HEK293T (cell line): ENCODE measurements at regions not wholly inside any gene's neighbourhood (a gene's known extent, or its start where the extent isn't known, plus 50 kb on each side); places are given as distances from the start of the nearest gene placed in this dataset.

ENCODE experiments used
- ARNT ChIP-seq: fragments of 450-650 bp; IDR thresholded peaks from 2 replicates; pipeline ENCODE4 v1.6.1; 2017; ENCODE audit warnings: mild to moderate bottlenecking
- BHLHE40 ChIP-seq: fragments of 450-650 bp; IDR thresholded peaks from 2 replicates; pipeline ENCODE4 v1.6.1; 2016; ENCODE audit warnings: mild to moderate bottlenecking, moderate library complexity, borderline replicate concordance
- ELF4 ChIP-seq: fragments of 450-650 bp; IDR thresholded peaks from 2 replicates; pipeline ENCODE4 v1.6.1; 2017; ENCODE audit warnings: antibody characterized with exemption
- FOXA1 ChIP-seq: fragments of 450-650 bp; IDR thresholded peaks from 2 replicates; pipeline ENCODE4 v1.6.1; 2016; ENCODE audit warnings: mild to moderate bottlenecking
- SP1 ChIP-seq: fragments of 450-650 bp; IDR thresholded peaks from 2 replicates; pipeline ENCODE4 v1.6.1; 2017
- SUZ12 ChIP-seq: fragments of 450-650 bp; IDR thresholded peaks from 2 replicates; pipeline ENCODE4 v1.6.1; 2016; ENCODE audit warnings: mild to moderate bottlenecking
- TARDBP ChIP-seq: fragments of 450-650 bp; IDR thresholded peaks from 2 replicates; pipeline ENCODE4 v1.6.1; 2016
- ZNF384 ChIP-seq: fragments of 450-650 bp; IDR thresholded peaks from 2 replicates; pipeline ENCODE4 v1.6.1; 2016
- TF ChIP-seq, protein P1 (sequence below): fragments of 450-650 bp; IDR thresholded peaks from 2 replicates; pipeline ENCODE4 v1.6.1; 2016

DNA sequence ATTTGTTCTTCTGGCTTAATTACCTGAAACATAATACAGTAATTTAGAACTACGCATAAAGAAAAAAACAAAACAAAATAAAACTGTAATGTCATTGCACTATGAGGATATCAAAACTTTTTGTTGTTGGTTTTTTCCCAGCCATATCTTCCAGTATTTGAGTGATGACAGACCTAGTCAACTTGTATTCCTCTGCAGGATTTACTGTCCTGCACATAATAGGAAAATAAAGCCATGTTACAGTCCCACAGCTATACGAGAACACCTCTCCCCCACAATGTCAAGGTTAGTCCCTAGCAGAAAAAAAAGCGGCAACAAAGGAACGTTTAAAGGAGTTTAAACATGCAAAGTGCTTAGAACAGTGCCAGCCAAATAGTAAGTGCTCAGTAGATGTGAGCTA is 55.3 kb upstream of the PRDX6 start:
- TF ChIP-seq ZNF384: no peak
- no peak for TF ChIP-seq ELF4
- TF ChIP-seq SUZ12: no peak
- no peak for TF ChIP-seq ARNT
- no peak for TF ChIP-seq FOXA1
- no peak for TF ChIP-seq BHLHE40
- no peak for TF ChIP-seq TARDBP
- no peak for TF ChIP-seq SP1
- TF ChIP-seq, protein P1, sequence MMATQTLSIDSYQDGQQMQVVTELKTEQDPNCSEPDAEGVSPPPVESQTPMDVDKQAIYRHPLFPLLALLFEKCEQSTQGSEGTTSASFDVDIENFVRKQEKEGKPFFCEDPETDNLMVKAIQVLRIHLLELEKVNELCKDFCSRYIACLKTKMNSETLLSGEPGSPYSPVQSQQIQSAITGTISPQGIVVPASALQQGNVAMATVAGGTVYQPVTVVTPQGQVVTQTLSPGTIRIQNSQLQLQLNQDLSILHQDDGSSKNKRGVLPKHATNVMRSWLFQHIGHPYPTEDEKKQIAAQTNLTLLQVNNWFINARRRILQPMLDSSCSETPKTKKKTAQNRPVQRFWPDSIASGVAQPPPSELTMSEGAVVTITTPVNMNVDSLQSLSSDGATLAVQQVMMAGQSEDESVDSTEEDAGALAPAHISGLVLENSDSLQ: no peak
